DOHH2 (cell line): ENCODE measurements at regions not wholly inside any gene's neighbourhood (a gene's known extent, or its start where the extent isn't known, plus 50 kb on each side); places are given as distances from the start of the nearest gene placed in this dataset.
"Not testable (repeated sequence)": the region's sequence is repeated elsewhere in the genome, so short reads cannot be mapped to it uniquely, and the experiment has no call there.

Source experiments
- H3F3A ChIP-seq: fragments of 200-600 bp; sonication (generic), shearing (Covaris generic); 2 replicates; pipeline ENCODE4 v1.6.0; 2016; ENCODE audit warnings: antibody characterized with exemption, mild to moderate bottlenecking; ENCODE audit not compliant: control insufficient read depth, insufficient read depth
- H3K27ac ChIP-seq: fragments of 200-600 bp; sonication (generic); 2 replicates; pipeline ENCODE4 v1.5.1; 2014; ENCODE audit warnings: low read depth, mild to moderate bottlenecking, low read length, moderate library complexity
- H3K27me3 ChIP-seq: fragments of 200-600 bp; sonication (generic); 2 replicates; pipeline ENCODE4 v1.6.1; 2014; ENCODE audit warnings: mild to moderate bottlenecking, low read length, mixed read lengths; ENCODE audit not compliant: control insufficient read depth
- H3K36me3 ChIP-seq: fragments of 200-600 bp; sonication (generic); 2 replicates; pipeline ENCODE4 v1.6.1; 2014; ENCODE audit warnings: mild to moderate bottlenecking, low read length, moderate library complexity, mixed read lengths; ENCODE audit not compliant: control insufficient read depth
- H3K4me1 ChIP-seq: fragments of 200-600 bp; sonication (generic); 2 replicates; pipeline ENCODE4 v1.6.1; 2014; ENCODE audit warnings: mild to moderate bottlenecking, low read length, mixed read lengths; ENCODE audit not compliant: control insufficient read depth
- H3K4me2 ChIP-seq: fragments of 200-600 bp; sonication (generic); 2 replicates; pipeline ENCODE4 v1.6.0; 2014; ENCODE audit warnings: mild to moderate bottlenecking, low read length, moderate library complexity
- H3K4me3 ChIP-seq: fragments of 200-600 bp; sonication (generic); 2 replicates; pipeline ENCODE4 v1.5.1; 2014; ENCODE audit warnings: mild to moderate bottlenecking, low read length, mixed read lengths
- H3K79me2 ChIP-seq: fragments of 200-600 bp; sonication (generic); 2 replicates; pipeline ENCODE4 v1.6.1; 2014; ENCODE audit warnings: mild to moderate bottlenecking, low read length, mixed read lengths; ENCODE audit not compliant: control insufficient read depth
- H3K9me2 ChIP-seq: fragments of 200-600 bp; sonication (generic); replicated peaks from 2 replicates; pipeline ENCODE4 v1.6.1; 2014; ENCODE audit warnings: mild to moderate bottlenecking, low read length, mixed read lengths; ENCODE audit not compliant: control insufficient read depth
- H3K9me3 ChIP-seq: fragments of 200-600 bp; sonication (generic); 2 replicates; pipeline ENCODE4 v1.6.1; 2014; ENCODE audit warnings: antibody characterized with exemption, low read length, mixed read lengths; ENCODE audit not compliant: control insufficient read depth, insufficient read depth
- H4K20me1 ChIP-seq: fragments of 200-600 bp; sonication (generic); 2 replicates; pipeline ENCODE4 v1.6.0; 2014; ENCODE audit warnings: low read depth, mild to moderate bottlenecking, antibody characterized with exemption, low read length, moderate library complexity; ENCODE audit not compliant: control insufficient read depth, insufficient read depth

GRCh38 chr9:40221596-40222233, 866.2 kb downstream of the SPATA31A1 start:
- not testable (repeated sequence) for H3K36me3 ChIP-seq, H4K20me1 ChIP-seq, H3K4me3 ChIP-seq

GRCh38 chr9:40222617-40223200, 867.2 kb downstream of the SPATA31A1 start:
- H3K4me1 ChIP-seq, H3K27me3 ChIP-seq, H3F3A ChIP-seq, H3K4me3 ChIP-seq, H3K9me2 ChIP-seq, H3K27ac ChIP-seq, H3K79me2 ChIP-seq, H3K36me3 ChIP-seq, H3K4me2 ChIP-seq, H4K20me1 ChIP-seq, H3K9me3 ChIP-seq: not testable (repeated sequence)

More at GRCh38 chr9:40221596-40222233, 866.2 kb downstream of the SPATA31A1 start:
- H3K79me2 ChIP-seq, H3K27ac ChIP-seq, H3K4me1 ChIP-seq, H3F3A ChIP-seq, H3K27me3 ChIP-seq, H3K9me3 ChIP-seq, H3K9me2 ChIP-seq, H3K4me2 ChIP-seq: not testable (repeated sequence)

DNA sequence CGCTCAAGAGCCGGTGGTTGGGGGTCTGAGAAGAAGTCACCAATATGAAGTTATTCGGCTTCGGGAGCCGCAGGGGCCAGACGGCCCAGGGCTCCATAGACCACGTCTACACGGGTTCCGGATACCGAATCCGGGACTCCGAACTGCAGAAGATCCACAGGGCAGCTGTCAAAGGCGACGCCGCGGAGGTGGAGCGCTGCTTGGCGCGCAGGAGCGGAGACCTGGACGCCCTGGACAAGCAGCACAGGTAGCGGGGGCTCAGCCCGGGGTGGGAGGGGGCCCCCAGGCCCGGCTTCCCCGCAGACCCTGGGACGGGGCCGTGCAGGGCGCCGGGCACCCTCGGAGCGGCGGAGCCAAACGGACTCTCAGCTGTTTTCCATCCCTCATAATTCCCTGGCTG, 867.9 kb downstream of the SPATA31A1 start:
- H4K20me1 ChIP-seq, H3K27ac ChIP-seq, H3K79me2 ChIP-seq, H3K4me2 ChIP-seq, H3K4me3 ChIP-seq, H3K9me3 ChIP-seq, H3K9me2 ChIP-seq, H3K27me3 ChIP-seq, H3K4me1 ChIP-seq, H3F3A ChIP-seq, H3K36me3 ChIP-seq: not testable (repeated sequence)
